ENCODE measurements at regions not wholly inside any gene's neighbourhood (a gene's known extent, or its start where the extent isn't known, plus 50 kb on each side); places are given as distances from the start of the nearest gene placed in this dataset.
"Not testable (repeated sequence)": the region's sequence is repeated elsewhere in the genome, so short reads cannot be mapped to it uniquely, and the experiment has no call there.

GRCh38 chr9:75812141-75812540 lies 78.3 kb upstream of the PCSK5 start (continued):
- TF ChIP-seq, protein P1, sequence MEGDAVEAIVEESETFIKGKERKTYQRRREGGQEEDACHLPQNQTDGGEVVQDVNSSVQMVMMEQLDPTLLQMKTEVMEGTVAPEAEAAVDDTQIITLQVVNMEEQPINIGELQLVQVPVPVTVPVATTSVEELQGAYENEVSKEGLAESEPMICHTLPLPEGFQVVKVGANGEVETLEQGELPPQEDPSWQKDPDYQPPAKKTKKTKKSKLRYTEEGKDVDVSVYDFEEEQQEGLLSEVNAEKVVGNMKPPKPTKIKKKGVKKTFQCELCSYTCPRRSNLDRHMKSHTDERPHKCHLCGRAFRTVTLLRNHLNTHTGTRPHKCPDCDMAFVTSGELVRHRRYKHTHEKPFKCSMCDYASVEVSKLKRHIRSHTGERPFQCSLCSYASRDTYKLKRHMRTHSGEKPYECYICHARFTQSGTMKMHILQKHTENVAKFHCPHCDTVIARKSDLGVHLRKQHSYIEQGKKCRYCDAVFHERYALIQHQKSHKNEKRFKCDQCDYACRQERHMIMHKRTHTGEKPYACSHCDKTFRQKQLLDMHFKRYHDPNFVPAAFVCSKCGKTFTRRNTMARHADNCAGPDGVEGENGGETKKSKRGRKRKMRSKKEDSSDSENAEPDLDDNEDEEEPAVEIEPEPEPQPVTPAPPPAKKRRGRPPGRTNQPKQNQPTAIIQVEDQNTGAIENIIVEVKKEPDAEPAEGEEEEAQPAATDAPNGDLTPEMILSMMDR (IDR thresholded peaks at IDR 0.05; ENCODE audit: low read depth, low read length, missing input control) = no peak
- TF ChIP-seq NR2F2 (IDR thresholded peaks at IDR 0.05) = no peak

- Histone ChIP-seq H3K27me3 (ENCODE audit: control insufficient read depth in 4 of 4, insufficient read depth in 4 of 4, low read length in 3 of 4) (no peaks in the 10 kb centered on the region), H3K9ac (ENCODE audit: low read depth in 1 of 2, low read length in 2 of 2) (no peak overlapping the region), H3K27ac (ENCODE audit: low read depth in 1 of 2, low read length in 2 of 2) (no peak overlapping the region), H3K36me3 (ENCODE audit: control insufficient read depth in 4 of 4, insufficient read depth in 3 of 4, low read depth in 1 of 4, low read length in 3 of 4) (no peaks in the 10 kb centered on the region), H3K4me1 (ENCODE audit: control insufficient read depth in 4 of 4, insufficient read depth in 4 of 4, low read length in 3 of 4) (peaks cover 0 to 9% (median 6%) of the 10 kb centered on the region in 4 donors), H3K9me3 (ENCODE audit: control insufficient read depth in 4 of 4, low read length in 3 of 4) (peaks cover 0 to 11% (median 7%) of the 10 kb centered on the region in 4 donors), H3K4me3 (ENCODE audit: low read depth in 1 of 3, low read length in 3 of 3) (no peak overlapping the region)
- no peak for DNase-seq (ENCODE audit: low spot score)
- TF ChIP-seq, protein P1 (IDR thresholded peaks at IDR 0.05; ENCODE audit: low read depth, low read length, missing input control) = no peak
- TF ChIP-seq, protein P2, sequence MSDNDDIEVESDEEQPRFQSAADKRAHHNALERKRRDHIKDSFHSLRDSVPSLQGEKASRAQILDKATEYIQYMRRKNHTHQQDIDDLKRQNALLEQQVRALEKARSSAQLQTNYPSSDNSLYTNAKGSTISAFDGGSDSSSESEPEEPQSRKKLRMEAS (IDR thresholded peaks at IDR 0.05) = no peak
- TF ChIP-seq HNF4A (conservative IDR thresholded peaks at IDR 0.05) (no peak), TAF1 (conservative IDR thresholded peaks at IDR 0.05) (no peak), FOXA1 (IDR thresholded peaks at IDR 0.05) (no peak), NR2F2 (IDR thresholded peaks at IDR 0.05) (no peak)
Measured at GRCh38 chr9:75814667-75815066, 75.8 kb upstream of the PCSK5 start.

DNA sequence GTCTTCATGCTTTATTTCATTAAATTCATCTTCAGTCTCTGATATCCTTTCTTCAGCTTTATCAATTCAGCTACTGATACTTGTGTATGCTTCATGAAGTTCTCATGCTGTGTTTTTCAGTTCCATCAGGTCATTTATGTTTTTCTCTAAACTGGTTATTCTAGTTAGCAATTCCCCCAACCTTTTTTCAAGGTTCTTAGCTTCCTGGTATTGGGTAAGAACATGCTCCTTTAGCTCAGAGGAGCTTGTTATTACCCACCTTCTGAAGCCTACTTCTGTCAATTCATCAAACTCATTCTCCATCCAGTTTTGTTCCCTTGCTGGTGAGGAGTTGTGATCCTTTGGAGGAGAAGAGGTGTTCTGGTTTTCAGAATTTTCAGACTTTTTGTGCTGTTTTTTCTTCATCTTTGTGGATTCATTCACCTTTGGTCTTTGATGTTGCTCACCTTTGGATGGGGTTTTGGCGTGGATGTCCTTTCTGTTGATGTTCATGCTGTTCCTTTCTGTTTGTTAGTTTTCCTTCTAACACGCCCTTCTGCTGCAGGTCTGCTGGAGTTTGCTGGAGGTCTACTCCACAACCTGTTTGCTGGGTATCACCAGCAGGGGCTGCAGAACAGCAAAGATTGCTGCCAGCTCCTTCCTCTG lies 69.9 kb upstream of the PCSK5 start:
- not testable (repeated sequence) for H3K27me3 ChIP-seq (ENCODE audit: control insufficient read depth in 4 of 4, insufficient read depth in 4 of 4, low read length in 3 of 4); H3K36me3 ChIP-seq (ENCODE audit: control insufficient read depth in 4 of 4, insufficient read depth in 3 of 4, low read depth in 1 of 4, low read length in 3 of 4); H3K4me1 ChIP-seq (ENCODE audit: control insufficient read depth in 4 of 4, insufficient read depth in 4 of 4, low read length in 3 of 4); H3K4me3 ChIP-seq (ENCODE audit: low read depth in 1 of 3, low read length in 3 of 3); H3K9me3 ChIP-seq (ENCODE audit: control insufficient read depth in 4 of 4, low read length in 3 of 4); DNase-seq (ENCODE audit: low spot score); H3K9ac ChIP-seq (ENCODE audit: low read depth in 1 of 2, low read length in 2 of 2)
- TF ChIP-seq RXRA (IDR thresholded peaks at IDR 0.05) = peak in 1 of 2 donors; percentile 25
- TF ChIP-seq HNF4A (conservative IDR thresholded peaks at IDR 0.05) = peak in 1 of 2 donors; percentile 55
- WGBS = 56% methylated on average over 2 of the region's 2 CpGs
- H3K27ac ChIP-seq (ENCODE audit: low read depth in 1 of 2, low read length in 2 of 2) = peak overlapping the region in 1 of 2 donors; percentile 12

DNA sequence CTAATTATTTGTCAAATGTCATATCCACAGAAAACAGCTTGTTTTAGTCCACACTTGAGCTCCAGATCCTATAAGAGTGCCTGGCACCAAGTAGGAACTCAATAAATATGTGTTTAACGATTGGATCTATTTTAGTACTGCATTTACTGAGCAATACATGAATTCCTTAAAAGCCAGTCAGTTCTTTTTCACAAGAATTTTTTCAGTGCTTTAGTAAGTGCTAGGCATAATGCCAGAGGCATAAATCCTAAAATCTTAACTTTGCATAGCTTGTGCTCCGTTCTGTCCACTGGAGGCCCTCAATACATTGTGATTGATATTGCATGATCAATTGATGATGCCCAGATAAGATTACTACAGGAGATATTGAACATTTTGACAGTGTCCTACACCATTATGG lies 67.3 kb upstream of the PCSK5 start:
- peaks cover 0 to 5% (median 4%) of the 10 kb centered on the region in 4 donors for H3K4me1 ChIP-seq (ENCODE audit: control insufficient read depth in 4 of 4, insufficient read depth in 4 of 4, low read length in 3 of 4)
- no peak for TF ChIP-seq RAD21 (IDR thresholded peaks at IDR 0.05)
- TF ChIP-seq, protein P2 (IDR thresholded peaks at IDR 0.05) = no peak
- TF ChIP-seq SP1 (IDR thresholded peaks at IDR 0.05) = no peak
- TF ChIP-seq FOXA2 (IDR thresholded peaks at IDR 0.05) = no peak
- no peak for TF ChIP-seq HNF4G (IDR thresholded peaks at IDR 0.05)
- TF ChIP-seq YY1 (IDR thresholded peaks at IDR 0.05) = no peak
- TF ChIP-seq HNF4A (conservative IDR thresholded peaks at IDR 0.05) = no peak
- no peak for TF ChIP-seq EGR1 (IDR thresholded peaks at IDR 0.05; ENCODE audit: low read depth in 2 of 2)
- TF ChIP-seq RXRA (IDR thresholded peaks at IDR 0.05) = no peak
- no peak for TF ChIP-seq NR2F2 (IDR thresholded peaks at IDR 0.05)
- H3K36me3 ChIP-seq (ENCODE audit: control insufficient read depth in 4 of 4, insufficient read depth in 3 of 4, low read depth in 1 of 4, low read length in 3 of 4) = no peaks in the 10 kb centered on the region
- H3K9me3 ChIP-seq (ENCODE audit: control insufficient read depth in 4 of 4, low read length in 3 of 4) = no peaks in the 10 kb centered on the region
- H3K4me3 ChIP-seq (ENCODE audit: low read depth in 1 of 3, low read length in 3 of 3) = no peak overlapping the region
- no peak for DNase-seq (ENCODE audit: low spot score)
- peaks cover 0 to 5% (median 0%) of the 10 kb centered on the region in 4 donors for H3K27me3 ChIP-seq (ENCODE audit: control insufficient read depth in 4 of 4, insufficient read depth in 4 of 4, low read length in 3 of 4)
- 81% methylated on average over 2 of the region's 2 CpGs for WGBS
- no peak overlapping the region for H3K27ac ChIP-seq (ENCODE audit: low read depth in 1 of 2, low read length in 2 of 2)
- no peak overlapping the region for H3K9ac ChIP-seq (ENCODE audit: low read depth in 1 of 2, low read length in 2 of 2)

All from liver (tissue), 8 donors.